RPMI8226 (cell line): ENCODE measurements at regions not wholly inside any gene's neighbourhood (a gene's known extent, or its start where the extent isn't known, plus 50 kb on each side); places are given as distances from the start of the nearest gene placed in this dataset.

Experiments used
- DNase-seq: peaks from one replicate; pipeline ENCODE4 v3.0.0-alpha.2; 2015

GRCh38 chr16:11401161-11402050 lies 56.1 kb downstream of the RMI2 start:
- DNase-seq: peak; percentile 92

GRCh38 chr16:11402051-11402744 lies 56.9 kb downstream of the RMI2 start:
- no peak for DNase-seq

- no peak for DNase-seq
These were observed 57.7 kb downstream of the RMI2 start for GRCh38 chr16:11402745-11403533.

GRCh38 chr16:11403534-11403795 lies 58.2 kb downstream of the RMI2 start:
- DNase-seq: peak; percentile 76

GRCh38 chr16:11403920-11404319 lies 58.7 kb downstream of the RMI2 start:
- DNase-seq: no peak

GRCh38 chr16:11404603-11405002 lies 59.3 kb downstream of the RMI2 start:
- DNase-seq: no peak

- peak; percentile 78 for DNase-seq
These were observed 60.3 kb downstream of the RMI2 start for GRCh38 chr16:11405331-11406176.

GRCh38 chr16:11406177-11406560 lies 60.9 kb downstream of the RMI2 start:
- no peak for DNase-seq

- peak; percentile 80 for DNase-seq
These were observed 62.1 kb downstream of the RMI2 start for GRCh38 chr16:11407047-11407982.

- DNase-seq: no peak
These were observed 63.0 kb downstream of the RMI2 start for GRCh38 chr16:11408216-11408615.

GRCh38 chr16:11409398-11409797 lies 64.1 kb downstream of the RMI2 start:
- DNase-seq: no peak

GRCh38 chr16:11410376-11411058 lies 65.3 kb downstream of the RMI2 start:
- DNase-seq: no peak

- DNase-seq: no peak
These were observed 65.8 kb downstream of the RMI2 start for GRCh38 chr16:11411059-11411550.

- DNase-seq: no peak
These were observed 67.1 kb downstream of the RMI2 start for GRCh38 chr16:11412175-11412904.

- DNase-seq: no peak
These were observed 68.0 kb downstream of the RMI2 start for GRCh38 chr16:11412965-11413887.

- DNase-seq: no peak
These were observed 68.8 kb downstream of the RMI2 start for GRCh38 chr16:11413907-11414595.

GRCh38 chr16:11414815-11415775 lies 69.8 kb downstream of the RMI2 start:
- DNase-seq: no peak
